ENCODE measurements at regions not wholly inside any gene's neighbourhood (a gene's known extent, or its start where the extent isn't known, plus 50 kb on each side); places are given as distances from the start of the nearest gene placed in this dataset.
"Not testable (repeated sequence)": the region's sequence is repeated elsewhere in the genome, so short reads cannot be mapped to it uniquely, and the experiment has no call there.

DNA sequence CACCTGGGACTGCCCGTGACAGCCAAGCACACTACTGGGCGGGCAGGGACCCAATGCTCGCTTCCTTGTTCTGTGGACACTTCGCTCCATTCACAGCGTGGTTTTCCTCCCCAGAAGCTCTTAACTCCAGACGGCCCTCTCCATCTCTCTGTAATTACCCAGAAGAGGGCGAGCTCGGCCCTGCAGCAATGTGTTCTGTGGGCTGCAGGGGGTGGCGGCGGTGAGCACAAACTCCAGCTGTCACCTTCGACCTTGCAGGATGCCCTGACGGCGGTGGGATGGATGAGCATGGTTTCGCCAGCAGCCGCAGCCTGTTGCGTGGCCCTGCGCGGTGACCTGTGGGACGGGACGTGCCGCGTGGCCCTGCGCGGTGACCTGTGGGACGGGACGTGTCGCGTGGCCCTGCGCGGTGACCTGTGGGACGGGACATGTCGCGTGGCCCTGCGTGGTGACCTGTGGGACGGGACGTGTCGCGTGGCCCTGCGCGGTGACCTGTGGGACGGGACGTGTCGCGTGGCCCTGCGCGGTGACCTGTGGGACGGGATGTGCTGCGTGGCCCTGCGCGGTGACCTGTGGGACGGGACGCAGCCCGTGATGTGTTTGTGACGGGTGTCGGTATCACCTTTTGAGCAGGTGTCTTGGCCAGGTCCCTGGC lies 1204.7 kb downstream of the BRD1 start:
- no peak overlapping the region for H3K4me3 Mint-ChIP-seq
- peaks cover 7% of the 10 kb centered on the region for H3K27me3 Mint-ChIP-seq (ENCODE audit: low read depth)
- H3K36me3 Mint-ChIP-seq (ENCODE audit: insufficient read depth), result no peaks in the 10 kb centered on the region
- no peaks in the 10 kb centered on the region for H3K4me1 Mint-ChIP-seq (ENCODE audit: low read depth)
- H3K9me3 Mint-ChIP-seq, result no peaks in the 10 kb centered on the region
- ATAC-seq (no peak), DNase-seq (no peak)

DNA sequence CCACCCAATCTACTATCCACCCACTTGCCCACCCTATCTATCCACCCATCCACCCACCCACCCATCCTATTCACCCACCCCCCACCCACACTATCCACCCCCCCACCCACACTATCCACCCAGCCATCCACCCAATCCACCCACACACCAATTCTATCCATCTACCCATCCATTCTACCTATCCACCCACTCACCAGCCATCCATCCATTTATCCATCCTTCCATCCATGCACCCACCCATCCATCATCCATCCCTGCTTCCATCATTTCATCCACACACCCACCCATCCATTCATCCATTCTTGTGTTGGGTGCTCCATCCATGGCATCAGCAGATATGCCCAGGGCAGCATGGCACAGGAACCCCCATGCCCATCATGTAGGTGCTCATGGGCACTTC lies 1206.6 kb downstream of the BRD1 start:
- H3K4me1 Mint-ChIP-seq (ENCODE audit: low read depth), result no peaks in the 10 kb centered on the region
- ATAC-seq (no peak), DNase-seq (no peak)
- H3K36me3 Mint-ChIP-seq (ENCODE audit: insufficient read depth), result no peaks in the 10 kb centered on the region
- H3K27me3 Mint-ChIP-seq (ENCODE audit: low read depth), result no peaks in the 10 kb centered on the region
- H3K9me3 Mint-ChIP-seq, result no peaks in the 10 kb centered on the region
- H3K4me3 Mint-ChIP-seq, result no peak overlapping the region

DNA sequence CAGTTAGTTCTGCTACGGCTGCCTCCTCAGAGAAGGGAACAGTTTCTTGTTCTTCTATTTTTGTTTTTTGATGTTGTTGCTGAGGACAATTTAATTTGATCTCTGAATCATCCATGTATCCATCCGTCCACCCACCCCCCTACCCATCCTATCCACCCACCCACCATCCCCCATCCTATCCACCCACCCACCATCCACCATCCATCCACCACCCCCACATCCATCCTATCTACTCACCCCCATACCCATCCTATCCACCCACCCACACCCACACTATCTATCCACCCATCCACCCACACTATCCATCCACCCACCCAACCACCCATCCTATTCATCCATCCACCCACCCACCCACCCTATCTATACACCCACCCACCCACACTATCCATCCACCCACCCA lies 1207.2 kb downstream of the BRD1 start:
- not testable (repeated sequence) for H3K4me1 Mint-ChIP-seq (ENCODE audit: low read depth); DNase-seq; ATAC-seq; H3K4me3 Mint-ChIP-seq; H3K27me3 Mint-ChIP-seq (ENCODE audit: low read depth); H3K36me3 Mint-ChIP-seq (ENCODE audit: insufficient read depth); H3K9me3 Mint-ChIP-seq

DNA sequence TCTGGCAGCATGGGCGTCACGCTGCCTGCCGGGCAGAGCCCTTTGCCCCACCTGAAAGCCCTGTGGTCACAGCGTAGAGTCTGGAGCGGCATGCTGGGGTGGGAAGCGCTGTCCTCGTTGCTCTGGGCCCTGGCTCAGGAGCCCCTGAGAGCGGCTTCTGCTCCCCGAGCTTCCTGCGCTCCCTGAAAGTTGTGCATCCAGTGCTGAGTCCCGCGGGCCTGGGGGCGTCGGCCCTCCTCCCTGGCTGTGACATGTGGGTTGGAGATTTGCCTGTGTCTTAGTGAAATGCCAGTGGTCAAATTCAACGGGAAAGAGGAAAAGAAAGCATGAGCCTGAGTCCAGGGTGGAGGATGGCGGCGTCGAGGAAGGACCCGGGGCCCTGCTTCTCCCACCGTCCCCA lies 1208.0 kb downstream of the BRD1 start:
- Mint-ChIP-seq H3K4me1 (ENCODE audit: low read depth) (no peaks in the 10 kb centered on the region), H3K4me3 (no peak overlapping the region), H3K36me3 (ENCODE audit: insufficient read depth) (no peaks in the 10 kb centered on the region), H3K9me3 (no peaks in the 10 kb centered on the region), H3K27me3 (ENCODE audit: low read depth) (no peaks in the 10 kb centered on the region)
- ATAC-seq (no peak), DNase-seq (no peak)

DNA sequence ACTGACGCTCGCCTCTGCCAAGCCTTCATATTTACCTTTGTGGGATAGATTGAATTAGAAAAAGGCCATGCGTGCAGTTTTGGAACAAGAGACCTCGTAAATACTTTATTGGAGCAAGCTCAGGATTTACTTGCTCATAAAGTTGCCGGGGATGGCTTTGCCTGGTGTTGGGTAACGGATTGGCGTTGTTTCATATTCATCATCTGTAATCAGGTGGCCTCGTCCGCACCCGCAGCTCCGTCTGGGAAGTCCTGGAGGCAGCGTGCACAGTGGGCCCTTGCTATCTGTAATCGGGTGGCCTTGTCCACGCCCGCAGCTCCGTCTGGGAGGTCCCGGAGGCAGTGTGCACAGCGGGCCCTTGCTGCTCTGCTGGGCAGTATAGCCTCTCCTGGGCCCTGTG lies 1209.3 kb downstream of the BRD1 start:
- no peaks in the 10 kb centered on the region for H3K27me3 Mint-ChIP-seq (ENCODE audit: low read depth)
- no peak overlapping the region for H3K4me3 Mint-ChIP-seq
- DNase-seq (no peak), ATAC-seq (no peak)
- no peaks in the 10 kb centered on the region for H3K36me3 Mint-ChIP-seq (ENCODE audit: insufficient read depth)
- H3K4me1 Mint-ChIP-seq (ENCODE audit: low read depth), result no peaks in the 10 kb centered on the region
- no peaks in the 10 kb centered on the region for H3K9me3 Mint-ChIP-seq

DNA sequence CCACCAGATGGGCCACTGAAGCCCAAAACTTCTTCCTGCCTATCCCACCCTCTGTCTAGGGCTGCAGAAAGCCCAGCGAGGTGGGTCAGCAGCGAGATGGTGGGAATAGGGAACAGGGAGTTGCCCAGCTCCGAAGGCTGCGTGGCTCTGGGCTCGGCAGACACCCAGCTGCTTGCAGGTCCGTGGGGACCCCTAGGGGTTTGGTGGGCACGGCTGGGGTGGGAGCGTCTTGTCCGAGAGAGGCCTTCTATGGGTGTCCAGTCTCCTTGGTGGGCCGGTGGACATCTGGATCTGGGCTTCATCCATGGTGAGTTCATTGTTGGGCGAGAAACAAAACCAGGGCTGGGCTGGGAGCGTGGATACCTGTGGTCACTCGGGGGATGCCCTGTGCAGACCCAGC lies 1211.0 kb downstream of the BRD1 start:
- H3K4me3 Mint-ChIP-seq, result no peak overlapping the region
- no peaks in the 10 kb centered on the region for H3K9me3 Mint-ChIP-seq
- no peaks in the 10 kb centered on the region for H3K27me3 Mint-ChIP-seq (ENCODE audit: low read depth)
- no peak for ATAC-seq
- no peak for DNase-seq
- H3K36me3 Mint-ChIP-seq (ENCODE audit: insufficient read depth), result no peaks in the 10 kb centered on the region
- H3K4me1 Mint-ChIP-seq (ENCODE audit: low read depth), result no peaks in the 10 kb centered on the region

DNA sequence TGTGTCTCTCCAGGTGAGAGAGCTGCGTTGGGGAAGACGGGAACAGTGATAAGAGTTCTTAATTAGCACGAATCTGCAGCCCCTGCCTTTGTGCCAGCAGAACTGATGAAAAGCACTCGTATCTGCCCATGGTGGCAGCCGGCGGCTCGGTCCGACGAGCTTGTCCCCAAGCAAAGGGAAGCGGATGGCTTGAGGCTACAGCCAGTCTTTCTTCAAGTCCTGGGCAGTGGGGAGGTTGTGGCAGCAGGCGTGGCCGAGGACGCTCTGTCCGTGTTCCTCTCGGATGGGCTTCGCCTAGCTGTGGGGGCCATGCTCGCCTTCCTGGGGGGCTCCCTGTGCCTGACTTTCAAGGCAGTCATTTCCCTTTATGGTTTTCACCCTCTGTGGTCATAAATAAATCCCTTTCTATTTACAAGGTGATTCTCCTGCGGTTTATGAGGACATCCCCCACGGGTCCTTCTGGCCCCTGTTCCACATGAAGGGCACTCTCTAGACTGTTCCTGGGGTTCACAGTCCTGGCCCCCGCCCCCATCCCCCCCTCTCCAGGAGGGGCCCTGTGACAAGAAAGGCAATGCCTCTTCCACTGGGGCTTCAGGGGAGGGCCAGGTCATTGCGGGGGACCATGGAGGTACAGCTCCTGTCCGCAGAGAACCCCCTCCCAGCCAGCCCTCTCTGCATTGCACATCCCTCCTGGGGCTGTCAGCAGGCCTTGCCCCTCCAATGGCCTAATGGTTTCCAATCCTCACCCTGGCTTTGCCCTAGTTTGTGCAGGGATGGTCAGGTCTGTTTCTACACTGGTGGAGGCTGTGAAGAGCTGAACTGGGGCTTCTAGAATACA lies 1212.3 kb downstream of the BRD1 start:
- Mint-ChIP-seq H3K9me3 (no peaks in the 10 kb centered on the region), H3K4me1 (ENCODE audit: low read depth) (no peaks in the 10 kb centered on the region), H3K4me3 (no peak overlapping the region), H3K36me3 (ENCODE audit: insufficient read depth) (no peaks in the 10 kb centered on the region), H3K27me3 (ENCODE audit: low read depth) (no peaks in the 10 kb centered on the region)
- ATAC-seq, result no peak
- DNase-seq, result no peak

DNA sequence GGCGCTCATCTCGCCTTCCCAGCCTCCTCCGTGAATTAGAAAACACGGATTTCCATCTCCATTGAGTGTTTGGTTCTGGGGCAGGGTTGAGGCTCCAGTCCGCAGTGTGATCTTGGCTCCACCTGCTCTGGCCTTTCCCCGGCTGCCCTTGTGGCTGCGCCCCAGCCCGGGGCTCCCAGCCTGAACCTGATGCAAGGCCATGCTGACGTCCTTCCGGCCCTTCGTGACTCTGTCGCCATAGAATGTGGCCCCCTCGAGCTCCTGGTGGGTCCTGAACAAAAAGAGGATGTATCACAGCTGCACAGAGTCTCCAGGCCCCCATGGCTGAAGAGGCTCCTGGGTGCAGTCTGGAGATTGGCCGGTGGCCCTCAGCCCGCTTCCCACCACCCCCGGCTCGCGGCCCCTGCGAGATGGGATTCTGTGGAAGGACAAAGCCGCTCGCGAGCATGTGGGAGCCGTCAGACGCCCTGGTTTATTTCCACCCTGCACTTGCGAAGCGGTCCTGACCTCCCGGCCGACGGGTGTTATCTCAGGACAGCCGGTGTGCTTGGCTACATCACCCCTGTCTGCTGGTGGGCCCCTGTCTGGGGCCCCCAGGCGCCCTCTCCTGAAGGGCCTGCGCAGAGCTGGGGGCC lies 1214.0 kb downstream of the BRD1 start:
- DNase-seq, result no peak
- Mint-ChIP-seq H3K36me3 (ENCODE audit: insufficient read depth) (no peaks in the 10 kb centered on the region), H3K4me3 (no peak overlapping the region), H3K27me3 (ENCODE audit: low read depth) (no peaks in the 10 kb centered on the region), H3K4me1 (ENCODE audit: low read depth) (no peaks in the 10 kb centered on the region), H3K9me3 (no peaks in the 10 kb centered on the region)
- no peak for ATAC-seq

DNA sequence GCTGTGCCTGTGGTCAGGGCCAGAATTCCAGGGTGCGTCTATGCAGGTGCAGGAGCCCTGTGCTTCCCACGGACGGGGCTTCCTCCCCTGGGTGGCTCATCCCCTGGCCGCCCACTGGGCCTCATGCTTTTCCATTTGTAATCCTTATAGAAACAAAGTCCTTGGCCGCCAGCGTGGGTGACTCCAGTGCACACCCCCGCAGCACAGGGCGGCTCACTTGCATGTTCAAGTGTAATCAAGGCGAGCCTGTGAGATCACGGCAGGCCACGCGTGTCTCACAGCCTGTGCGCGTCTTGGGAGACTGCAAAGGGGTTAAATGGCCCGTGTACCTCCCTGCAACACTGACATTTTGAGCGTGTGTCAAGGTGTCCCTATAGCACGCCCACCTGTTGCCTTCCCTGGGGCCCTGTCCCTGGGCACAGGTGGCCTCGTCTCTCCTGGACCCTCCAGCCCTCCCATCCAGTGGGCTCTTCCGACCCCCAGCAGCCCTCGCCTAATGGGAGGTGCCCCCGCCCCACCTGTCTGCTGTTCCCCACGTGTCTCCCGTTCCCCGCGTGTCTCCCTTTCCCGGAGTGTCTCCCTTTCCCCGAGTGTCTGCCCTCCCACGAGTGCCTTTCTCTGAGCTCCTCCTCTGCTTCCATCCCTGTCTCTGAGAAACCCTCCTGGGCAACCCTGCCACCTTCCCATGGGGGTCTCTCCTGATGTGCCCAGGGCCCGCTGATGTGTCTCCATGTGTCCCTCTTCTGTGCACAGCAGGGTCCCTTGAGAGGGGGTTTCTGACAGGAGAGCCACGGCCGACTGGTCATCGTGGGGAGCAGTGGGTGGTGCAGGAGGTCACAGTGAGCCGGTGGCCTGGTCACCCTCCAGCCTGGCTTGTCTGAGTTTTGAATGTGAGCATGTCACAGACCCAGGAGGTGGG lies 1215.3 kb downstream of the BRD1 start:
- no peaks in the 10 kb centered on the region for H3K27me3 Mint-ChIP-seq (ENCODE audit: low read depth)
- ATAC-seq (no peak), DNase-seq (no peak)
- no peaks in the 10 kb centered on the region for H3K4me1 Mint-ChIP-seq (ENCODE audit: low read depth)
- peaks cover 4% of the 10 kb centered on the region for H3K9me3 Mint-ChIP-seq
- H3K4me3 Mint-ChIP-seq, result no peak overlapping the region
- H3K36me3 Mint-ChIP-seq (ENCODE audit: insufficient read depth), result no peaks in the 10 kb centered on the region

DNA sequence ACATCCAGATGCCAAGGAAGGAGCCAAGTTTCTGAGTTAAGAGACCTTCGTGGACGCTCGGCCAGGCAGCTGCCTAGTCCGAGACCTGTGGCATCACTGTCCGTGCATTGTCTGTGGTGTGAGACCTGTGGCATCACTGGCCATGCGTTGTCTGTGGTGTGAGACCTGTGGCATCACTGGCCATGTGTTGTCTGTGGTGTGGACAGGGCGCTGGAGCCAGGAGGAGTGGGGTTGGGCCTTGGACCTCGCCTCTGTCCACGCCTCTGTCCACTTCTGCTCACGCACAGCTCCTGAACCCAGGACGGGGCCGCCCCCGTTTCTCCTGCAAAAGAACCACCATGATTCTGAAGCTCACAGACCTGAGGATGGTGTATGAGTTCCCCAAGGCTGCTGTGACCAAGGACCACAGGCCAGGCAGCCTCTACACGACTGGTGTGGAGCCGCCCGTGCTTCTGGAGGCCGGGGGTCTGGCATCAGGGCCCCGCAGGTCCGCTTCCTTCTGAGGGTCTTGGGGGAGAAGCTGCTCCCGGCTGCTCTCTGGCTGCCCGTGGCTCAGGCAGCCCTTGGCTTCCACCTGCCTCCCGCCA lies 1218.3 kb downstream of the BRD1 start:
- no peak for ATAC-seq
- Mint-ChIP-seq H3K9me3 (peaks cover 14% of the 10 kb centered on the region), H3K36me3 (ENCODE audit: insufficient read depth) (no peaks in the 10 kb centered on the region), H3K4me3 (no peak overlapping the region), H3K27me3 (ENCODE audit: low read depth) (no peaks in the 10 kb centered on the region), H3K4me1 (ENCODE audit: low read depth) (no peaks in the 10 kb centered on the region)
- DNase-seq, result no peak

DNA sequence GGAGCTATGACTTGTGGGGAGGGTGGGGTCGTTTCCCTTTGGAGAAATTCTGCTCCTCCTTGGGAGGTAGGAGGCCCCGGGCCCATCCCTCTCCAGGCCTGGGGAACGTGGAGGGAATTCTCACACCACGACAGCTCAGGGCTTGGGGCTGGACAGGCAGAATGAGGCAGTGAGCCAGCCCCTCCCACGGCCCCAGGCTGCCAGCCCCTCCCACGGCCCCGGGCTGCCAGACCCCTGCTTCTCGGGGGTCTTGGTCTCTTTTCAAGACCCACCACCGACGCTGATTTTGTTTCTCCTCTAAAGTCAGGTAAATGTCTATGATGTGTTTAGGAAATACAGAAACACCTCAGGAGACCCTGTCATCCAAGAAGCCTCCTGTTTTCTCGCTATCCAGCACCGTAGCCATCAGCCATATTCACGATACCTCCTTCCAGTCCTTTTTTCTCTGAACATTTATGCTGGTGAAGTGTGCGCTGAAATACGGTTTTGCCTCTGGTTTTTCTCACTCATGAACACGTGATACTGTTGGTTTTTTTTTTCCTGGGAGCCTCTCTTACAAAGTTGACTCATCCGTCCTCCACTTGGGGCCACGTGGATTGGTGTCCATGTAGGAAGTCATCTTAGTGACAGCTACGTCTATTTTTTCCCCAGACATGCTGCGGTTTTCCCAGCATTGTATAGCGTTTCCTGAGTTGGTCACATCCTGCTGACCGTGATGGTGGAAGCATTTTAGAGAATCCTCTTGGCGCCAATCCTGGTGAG lies 1219.6 kb downstream of the BRD1 start:
- no peak for ATAC-seq
- no peaks in the 10 kb centered on the region for H3K4me1 Mint-ChIP-seq (ENCODE audit: low read depth)
- H3K27me3 Mint-ChIP-seq (ENCODE audit: low read depth), result no peaks in the 10 kb centered on the region
- no peak overlapping the region for H3K4me3 Mint-ChIP-seq
- H3K36me3 Mint-ChIP-seq (ENCODE audit: insufficient read depth), result no peaks in the 10 kb centered on the region
- peaks cover 14% of the 10 kb centered on the region for H3K9me3 Mint-ChIP-seq
- DNase-seq, result no peak

DNA sequence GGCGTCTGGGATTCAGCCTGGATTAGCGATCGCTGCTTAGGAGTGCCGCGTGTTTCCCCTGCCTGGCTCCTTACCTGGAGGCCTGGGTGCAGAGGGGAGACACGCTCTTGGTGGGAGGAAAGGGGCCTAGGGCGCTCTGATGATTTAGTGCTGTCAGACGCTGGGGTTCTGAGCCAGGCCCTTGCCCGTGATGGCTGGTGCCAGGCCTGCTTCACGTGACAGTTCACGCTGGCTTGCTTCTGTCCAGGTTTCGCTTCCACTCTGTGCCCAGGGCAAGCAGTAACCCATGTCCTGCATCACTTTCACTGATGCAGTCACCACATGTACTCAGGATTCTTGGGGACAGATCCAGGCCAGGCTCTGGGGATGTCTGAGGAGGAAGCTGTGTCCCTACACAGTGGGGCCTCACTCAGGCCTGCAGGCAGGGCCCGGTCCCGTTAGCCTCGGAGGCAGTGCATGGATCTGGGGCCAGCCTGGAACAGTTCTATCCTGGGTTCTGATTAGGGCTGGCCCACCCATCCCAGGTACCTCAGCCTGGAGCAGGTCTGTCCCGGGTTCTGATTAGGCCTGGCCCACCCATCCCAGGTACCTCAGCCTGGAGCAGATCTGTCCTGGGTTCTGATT lies 1220.9 kb downstream of the BRD1 start:
- no peak for ATAC-seq
- no peak overlapping the region for H3K4me3 Mint-ChIP-seq
- no peak for DNase-seq
- no peaks in the 10 kb centered on the region for H3K4me1 Mint-ChIP-seq (ENCODE audit: low read depth)
- peaks cover 2% of the 10 kb centered on the region for H3K27me3 Mint-ChIP-seq (ENCODE audit: low read depth)
- no peaks in the 10 kb centered on the region for H3K36me3 Mint-ChIP-seq (ENCODE audit: insufficient read depth)
- peaks cover 14% of the 10 kb centered on the region for H3K9me3 Mint-ChIP-seq

DNA sequence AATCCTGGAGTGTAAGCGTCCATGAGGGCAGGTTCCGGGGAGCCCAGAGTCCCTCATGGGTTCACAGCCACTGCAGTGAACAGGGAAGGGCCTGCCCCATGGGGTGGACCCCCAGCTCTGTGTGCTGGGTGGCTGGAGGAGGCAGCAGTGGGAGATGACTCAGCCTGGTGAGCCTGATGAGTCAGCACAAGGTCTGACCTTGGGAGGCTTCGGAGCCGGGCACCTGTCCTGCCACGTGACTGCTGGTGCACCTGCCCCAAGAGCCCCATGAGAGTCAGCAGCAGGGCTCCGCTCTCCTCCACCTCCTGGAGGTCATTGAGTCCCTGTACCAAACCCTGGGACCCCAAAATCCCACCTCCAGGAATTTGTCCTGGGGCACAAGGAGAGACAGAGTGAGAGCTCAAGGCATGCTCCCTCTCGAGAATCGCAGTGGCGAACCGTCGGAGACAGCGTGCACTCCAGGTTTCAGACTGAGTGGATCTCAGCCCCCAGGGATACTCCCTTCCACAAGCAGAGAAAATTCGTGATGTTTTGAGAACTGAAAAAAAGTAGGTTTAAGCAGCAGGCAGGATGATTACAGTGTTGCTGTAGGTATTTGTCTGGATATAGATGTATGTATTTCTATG lies 1221.7 kb downstream of the BRD1 start:
- Mint-ChIP-seq H3K4me3 (no peak overlapping the region), H3K4me1 (ENCODE audit: low read depth) (no peaks in the 10 kb centered on the region), H3K36me3 (ENCODE audit: insufficient read depth) (no peaks in the 10 kb centered on the region), H3K27me3 (ENCODE audit: low read depth) (peaks cover 2% of the 10 kb centered on the region), H3K9me3 (peaks cover 14% of the 10 kb centered on the region)
- DNase-seq (no peak), ATAC-seq (no peak)
